ENCODE measurements at regions not wholly inside any gene's neighbourhood (a gene's known extent, or its start where the extent isn't known, plus 50 kb on each side); places are given as distances from the start of the nearest gene placed in this dataset.

- DNase-seq (ENCODE audit: low spot score) (no peak), ATAC-seq (no peak)
- Mint-ChIP-seq H3K27ac (no peak overlapping the region; the same call in 1 of the 2 replicates), H3K36me3 (peaks cover 10% of the 10 kb centered on the region), H3K4me3 (no peak overlapping the region), H3K4me1 (no peaks in the 10 kb centered on the region), H3K9me3 (peaks cover 47% of the 10 kb centered on the region), H3K27me3 (ENCODE audit: low read depth) (no peaks in the 10 kb centered on the region)
- TF ChIP-seq ATF1 (CRISPR knock-in tag; IDR thresholded peaks at IDR 0.05) (no peak), NFE2L1 (CRISPR knock-in tag; IDR thresholded peaks at IDR 0.05) (no peak), MXD4 (CRISPR knock-in tag; IDR thresholded peaks at IDR 0.05; ENCODE audit: borderline replicate concordance) (no peak), ZBTB21 (CRISPR knock-in tag; IDR thresholded peaks at IDR 0.05; ENCODE audit: borderline replicate concordance) (no peak), ERG (CRISPR knock-in tag; IDR thresholded peaks at IDR 0.05) (no peak), ZNF671 (CRISPR knock-in tag; IDR thresholded peaks at IDR 0.05) (no peak), MYBL2 (CRISPR knock-in tag; IDR thresholded peaks at IDR 0.05) (no peak), SMAD4 (CRISPR knock-in tag; IDR thresholded peaks at IDR 0.05) (no peak), ZNF512 (CRISPR knock-in tag; IDR thresholded peaks at IDR 0.05; ENCODE audit: borderline replicate concordance) (no peak), ZNF263 (CRISPR knock-in tag; IDR thresholded peaks at IDR 0.05; ENCODE audit: low read depth) (no peak), FOXP1 (CRISPR knock-in tag; IDR thresholded peaks at IDR 0.05; ENCODE audit: borderline replicate concordance) (no peak), CBFB (CRISPR knock-in tag; IDR thresholded peaks at IDR 0.05; ENCODE audit: low read depth) (no peak)
- TF ChIP-seq, protein P1, sequence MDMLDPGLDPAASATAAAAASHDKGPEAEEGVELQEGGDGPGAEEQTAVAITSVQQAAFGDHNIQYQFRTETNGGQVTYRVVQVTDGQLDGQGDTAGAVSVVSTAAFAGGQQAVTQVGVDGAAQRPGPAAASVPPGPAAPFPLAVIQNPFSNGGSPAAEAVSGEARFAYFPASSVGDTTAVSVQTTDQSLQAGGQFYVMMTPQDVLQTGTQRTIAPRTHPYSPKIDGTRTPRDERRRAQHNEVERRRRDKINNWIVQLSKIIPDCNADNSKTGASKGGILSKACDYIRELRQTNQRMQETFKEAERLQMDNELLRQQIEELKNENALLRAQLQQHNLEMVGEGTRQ (CRISPR knock-in tag; IDR thresholded peaks at IDR 0.05), result no peak
- TF ChIP-seq, protein P2, sequence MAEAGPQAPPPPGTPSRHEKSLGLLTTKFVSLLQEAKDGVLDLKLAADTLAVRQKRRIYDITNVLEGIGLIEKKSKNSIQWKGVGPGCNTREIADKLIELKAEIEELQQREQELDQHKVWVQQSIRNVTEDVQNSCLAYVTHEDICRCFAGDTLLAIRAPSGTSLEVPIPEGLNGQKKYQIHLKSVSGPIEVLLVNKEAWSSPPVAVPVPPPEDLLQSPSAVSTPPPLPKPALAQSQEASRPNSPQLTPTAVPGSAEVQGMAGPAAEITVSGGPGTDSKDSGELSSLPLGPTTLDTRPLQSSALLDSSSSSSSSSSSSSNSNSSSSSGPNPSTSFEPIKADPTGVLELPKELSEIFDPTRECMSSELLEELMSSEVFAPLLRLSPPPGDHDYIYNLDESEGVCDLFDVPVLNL (CRISPR knock-in tag; IDR thresholded peaks at IDR 0.05; ENCODE audit: borderline replicate concordance, low read depth), result no peak
- TF ChIP-seq, protein P3, sequence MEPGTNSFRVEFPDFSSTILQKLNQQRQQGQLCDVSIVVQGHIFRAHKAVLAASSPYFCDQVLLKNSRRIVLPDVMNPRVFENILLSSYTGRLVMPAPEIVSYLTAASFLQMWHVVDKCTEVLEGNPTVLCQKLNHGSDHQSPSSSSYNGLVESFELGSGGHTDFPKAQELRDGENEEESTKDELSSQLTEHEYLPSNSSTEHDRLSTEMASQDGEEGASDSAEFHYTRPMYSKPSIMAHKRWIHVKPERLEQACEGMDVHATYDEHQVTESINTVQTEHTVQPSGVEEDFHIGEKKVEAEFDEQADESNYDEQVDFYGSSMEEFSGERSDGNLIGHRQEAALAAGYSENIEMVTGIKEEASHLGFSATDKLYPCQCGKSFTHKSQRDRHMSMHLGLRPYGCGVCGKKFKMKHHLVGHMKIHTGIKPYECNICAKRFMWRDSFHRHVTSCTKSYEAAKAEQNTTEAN (CRISPR knock-in tag; IDR thresholded peaks at IDR 0.05), result no peak
- ChIA-PET CTCF (no interaction called here), POLR2A (no interaction called here)
These were observed 309.7 kb upstream of the DYNLRB2 start for GRCh38 chr16:80231121-80231520.

DNA sequence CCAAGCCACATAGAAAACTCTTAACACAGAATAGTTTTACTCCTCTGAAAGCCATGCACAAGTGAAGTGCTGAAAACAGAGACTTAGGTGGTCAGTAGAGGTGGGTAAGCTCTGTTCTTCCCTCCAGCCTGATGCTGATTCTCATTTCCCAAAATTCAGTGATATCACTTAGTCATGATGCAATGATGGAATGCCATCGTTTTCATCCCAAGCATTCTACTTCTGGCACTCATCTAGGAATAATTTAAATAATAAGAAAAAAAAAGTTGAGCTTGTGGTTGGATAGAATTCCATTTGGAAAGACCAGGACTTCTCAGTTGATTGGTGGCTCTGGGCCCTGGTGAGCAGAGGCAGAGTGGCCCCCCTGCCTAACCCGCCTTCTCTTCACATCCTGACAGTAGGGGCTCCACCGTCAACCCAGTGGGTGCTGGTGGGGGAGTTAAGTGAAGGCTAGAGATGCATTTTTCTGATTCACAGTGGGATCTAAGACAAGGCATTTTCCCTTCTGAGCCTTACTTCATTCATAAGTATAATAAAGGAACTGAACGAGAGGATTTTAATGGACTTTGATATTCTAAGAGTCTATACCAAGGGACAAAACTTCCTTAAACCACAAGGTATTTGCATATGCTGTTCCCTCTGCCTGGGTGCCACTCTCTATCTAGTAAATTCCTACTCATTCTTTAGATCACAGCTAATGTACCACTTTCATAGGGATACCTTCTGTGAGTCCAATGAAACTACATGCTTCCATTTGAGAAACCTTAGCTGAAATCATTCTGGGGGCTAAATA lies 310.3 kb upstream of the DYNLRB2 start:
- Mint-ChIP-seq H3K36me3 (peaks cover 11% of the 10 kb centered on the region), H3K27ac (no peak overlapping the region), H3K27me3 (ENCODE audit: low read depth) (no peaks in the 10 kb centered on the region), H3K4me1 (no peaks in the 10 kb centered on the region), H3K4me3 (no peak overlapping the region), H3K9me3 (peaks cover 45% of the 10 kb centered on the region)
- ATAC-seq, result no peak
- CTCF ChIA-PET, result no interaction called here
- POLR2A ChIA-PET, result no interaction called here
- DNase-seq (ENCODE audit: low spot score), result no peak
- no peak for TF ChIP-seq AR (CRISPR knock-in tag; IDR thresholded peaks at IDR 0.05)
- TF ChIP-seq GRHL2 (CRISPR knock-in tag; IDR thresholded peaks at IDR 0.05; ENCODE audit: insufficient replicate concordance, severe bottlenecking), result no peak
- TF ChIP-seq ELF4 (CRISPR knock-in tag; IDR thresholded peaks at IDR 0.05; ENCODE audit: low read depth), result no peak
- TF ChIP-seq, protein P4, sequence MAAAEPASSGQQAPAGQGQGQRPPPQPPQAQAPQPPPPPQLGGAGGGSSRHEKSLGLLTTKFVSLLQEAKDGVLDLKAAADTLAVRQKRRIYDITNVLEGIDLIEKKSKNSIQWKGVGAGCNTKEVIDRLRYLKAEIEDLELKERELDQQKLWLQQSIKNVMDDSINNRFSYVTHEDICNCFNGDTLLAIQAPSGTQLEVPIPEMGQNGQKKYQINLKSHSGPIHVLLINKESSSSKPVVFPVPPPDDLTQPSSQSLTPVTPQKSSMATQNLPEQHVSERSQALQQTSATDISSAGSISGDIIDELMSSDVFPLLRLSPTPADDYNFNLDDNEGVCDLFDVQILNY (CRISPR knock-in tag; IDR thresholded peaks at IDR 0.05), result no peak
- TF ChIP-seq, protein P2 (CRISPR knock-in tag; IDR thresholded peaks at IDR 0.05; ENCODE audit: borderline replicate concordance, low read depth), result no peak
- TF ChIP-seq FOXJ3 (CRISPR knock-in tag; IDR thresholded peaks at IDR 0.05; ENCODE audit: borderline replicate concordance), result no peak
- no peak for TF ChIP-seq ZNF121 (CRISPR knock-in tag; IDR thresholded peaks at IDR 0.05)

Data from WTC11 (cell line).